ENCODE measurements at regions not wholly inside any gene's neighbourhood (a gene's known extent, or its start where the extent isn't known, plus 50 kb on each side); places are given as distances from the start of the nearest gene placed in this dataset.
"Not testable (repeated sequence)": the region's sequence is repeated elsewhere in the genome, so short reads cannot be mapped to it uniquely, and the experiment has no call there.

DNA sequence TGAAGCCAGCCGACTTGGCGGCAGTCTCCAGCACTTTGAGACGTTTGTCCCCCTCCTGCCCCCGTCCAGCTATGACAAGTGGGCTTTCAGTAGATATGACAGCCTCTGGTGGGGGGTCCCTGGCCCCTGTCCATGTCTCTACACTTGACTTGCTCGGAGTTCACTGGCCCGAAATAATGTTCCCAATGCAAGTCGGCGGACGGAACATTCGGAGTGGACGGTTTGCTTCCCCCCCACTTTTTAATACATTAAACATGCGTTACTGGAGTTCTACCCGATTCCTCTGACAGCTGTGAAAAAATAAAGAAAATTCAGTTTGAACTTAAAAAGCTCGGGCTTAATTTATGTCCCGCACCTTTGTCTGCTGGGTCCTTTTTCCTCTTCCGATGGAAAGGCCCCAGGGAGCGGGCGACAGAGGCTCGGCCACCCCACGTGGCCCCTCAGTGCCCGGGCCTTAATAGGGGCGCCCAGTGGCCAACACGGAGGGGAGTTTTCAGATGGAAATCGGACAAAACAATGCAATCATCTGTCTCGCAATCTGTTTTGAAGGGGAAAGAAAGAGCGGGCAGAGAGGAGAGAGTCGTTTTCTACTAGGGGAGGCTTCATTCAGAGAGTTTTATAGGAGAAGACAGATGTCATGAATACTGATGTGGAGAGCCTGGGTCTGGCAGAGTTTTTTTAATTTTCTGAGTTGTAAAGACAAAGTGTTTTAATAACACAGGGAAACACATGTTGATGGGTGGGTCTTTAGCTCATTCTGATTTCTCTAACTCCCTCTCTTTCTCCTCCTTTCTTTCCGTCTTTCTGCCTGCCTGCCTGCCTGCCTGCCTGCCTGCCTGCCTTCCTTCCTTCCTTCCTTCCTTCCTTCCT lies 50.2 kb downstream of the SMIM38 start:
- no peak for DNase-seq
- Mint-ChIP-seq H3K27me3 (ENCODE audit: low read depth, poor library complexity) (peaks cover 20% of the 10 kb centered on the region), H3K27ac (peak overlapping the region; percentile 57), H3K4me1 (peaks cover 45% of the 10 kb centered on the region), H3K4me3 (no peak overlapping the region), H3K9me3 (peaks cover 6% of the 10 kb centered on the region), H3K36me3 (ENCODE audit: low read depth) (no peaks in the 10 kb centered on the region)
- TF ChIP-seq, protein P1, sequence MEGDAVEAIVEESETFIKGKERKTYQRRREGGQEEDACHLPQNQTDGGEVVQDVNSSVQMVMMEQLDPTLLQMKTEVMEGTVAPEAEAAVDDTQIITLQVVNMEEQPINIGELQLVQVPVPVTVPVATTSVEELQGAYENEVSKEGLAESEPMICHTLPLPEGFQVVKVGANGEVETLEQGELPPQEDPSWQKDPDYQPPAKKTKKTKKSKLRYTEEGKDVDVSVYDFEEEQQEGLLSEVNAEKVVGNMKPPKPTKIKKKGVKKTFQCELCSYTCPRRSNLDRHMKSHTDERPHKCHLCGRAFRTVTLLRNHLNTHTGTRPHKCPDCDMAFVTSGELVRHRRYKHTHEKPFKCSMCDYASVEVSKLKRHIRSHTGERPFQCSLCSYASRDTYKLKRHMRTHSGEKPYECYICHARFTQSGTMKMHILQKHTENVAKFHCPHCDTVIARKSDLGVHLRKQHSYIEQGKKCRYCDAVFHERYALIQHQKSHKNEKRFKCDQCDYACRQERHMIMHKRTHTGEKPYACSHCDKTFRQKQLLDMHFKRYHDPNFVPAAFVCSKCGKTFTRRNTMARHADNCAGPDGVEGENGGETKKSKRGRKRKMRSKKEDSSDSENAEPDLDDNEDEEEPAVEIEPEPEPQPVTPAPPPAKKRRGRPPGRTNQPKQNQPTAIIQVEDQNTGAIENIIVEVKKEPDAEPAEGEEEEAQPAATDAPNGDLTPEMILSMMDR (IDR thresholded peaks at IDR 0.05) = no peak

- not testable (repeated sequence) for H3K36me3 Mint-ChIP-seq (ENCODE audit: low read depth); H3K4me3 Mint-ChIP-seq; H3K27ac Mint-ChIP-seq; DNase-seq; H3K9me3 Mint-ChIP-seq
- Mint-ChIP-seq H3K4me1 (peaks cover 45% of the 10 kb centered on the region), H3K27me3 (ENCODE audit: low read depth, poor library complexity) (peaks cover 20% of the 10 kb centered on the region)
Observed at GRCh38 chr11:69206613-69206965, 50.9 kb downstream of the SMIM38 start.

DNA sequence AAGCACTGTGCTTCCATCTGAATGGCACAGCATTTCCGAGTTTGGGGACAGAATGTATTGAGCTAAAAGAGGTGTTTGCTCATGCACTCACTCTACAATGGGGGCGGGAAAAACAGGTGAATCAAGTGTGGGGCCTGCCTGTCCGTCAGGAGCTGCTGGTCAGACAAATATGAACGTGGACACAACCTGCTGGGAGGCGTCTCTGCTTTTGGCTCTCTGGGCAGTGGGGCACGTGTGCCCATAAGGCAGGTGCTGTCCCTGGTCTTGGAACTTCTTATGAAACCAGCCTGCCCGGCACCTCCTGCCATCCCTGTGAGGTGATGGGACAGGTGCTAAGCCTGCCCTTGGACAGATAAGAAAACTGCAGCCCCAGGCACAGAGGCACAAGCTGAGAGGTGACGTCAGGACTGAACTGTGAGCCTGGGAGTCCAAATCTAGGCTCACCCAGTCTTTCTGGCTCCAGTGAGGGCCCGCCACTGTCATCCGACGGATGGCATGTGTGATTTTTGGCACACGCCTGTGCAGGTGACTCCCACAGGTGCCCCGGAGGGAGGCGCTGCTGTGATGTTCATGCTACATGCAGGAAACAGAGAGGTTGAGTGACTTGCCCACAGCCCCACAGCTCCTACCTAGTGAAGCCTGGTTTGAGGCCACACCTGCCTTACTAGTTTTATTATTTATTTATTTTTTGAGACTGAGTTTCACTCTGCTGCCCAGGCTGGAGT lies 51.6 kb downstream of the SMIM38 start:
- Mint-ChIP-seq H3K36me3 (ENCODE audit: low read depth) (no peaks in the 10 kb centered on the region), H3K4me1 (peaks cover 51% of the 10 kb centered on the region), H3K27me3 (ENCODE audit: low read depth, poor library complexity) (peaks cover 25% of the 10 kb centered on the region), H3K27ac (no peak overlapping the region), H3K9me3 (peaks cover 6% of the 10 kb centered on the region), H3K4me3 (no peak overlapping the region)
- TF ChIP-seq, protein P1 (IDR thresholded peaks at IDR 0.05) = no peak
- no peak for DNase-seq

DNA sequence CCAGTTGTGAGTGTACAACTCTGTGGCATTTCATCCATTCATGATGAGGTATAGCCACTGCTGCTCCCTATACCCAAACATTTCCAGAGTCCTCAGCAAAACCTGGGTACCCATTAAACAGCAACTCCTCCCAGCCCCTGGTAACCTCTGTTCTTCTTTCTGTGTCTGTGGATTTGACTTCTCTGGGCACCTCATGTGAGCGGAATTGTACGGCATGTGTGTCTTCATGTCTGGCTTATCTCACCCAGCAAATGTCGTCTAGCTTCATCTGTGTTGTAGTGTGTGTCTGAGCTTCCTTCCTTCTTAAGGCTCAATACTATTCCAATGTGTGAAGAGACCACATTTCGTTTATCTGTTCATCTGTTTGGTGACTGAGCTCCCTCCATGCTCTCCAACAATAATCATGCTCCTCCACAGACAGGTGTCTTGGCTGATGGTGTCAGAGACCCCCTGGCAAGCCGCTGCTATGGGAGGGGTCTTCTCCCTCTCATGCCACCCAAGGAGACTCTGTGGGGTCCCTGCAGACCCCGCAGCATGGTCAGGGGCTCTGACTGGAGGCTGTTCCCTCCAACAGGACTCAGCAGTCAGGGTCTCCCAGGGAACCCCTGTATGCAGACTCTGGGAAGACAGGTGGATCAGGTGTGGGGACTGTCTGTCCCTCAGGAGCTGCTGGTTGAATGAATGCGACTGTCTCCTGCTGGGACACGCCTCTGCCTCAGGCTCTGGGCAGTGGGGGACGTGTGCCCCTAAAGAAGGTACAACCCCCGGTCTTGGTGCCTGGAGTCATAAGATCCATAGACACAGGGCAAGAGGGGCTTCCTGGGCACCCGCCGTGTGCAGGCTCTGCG lies 52.7 kb downstream of the SMIM38 start:
- Mint-ChIP-seq H3K9me3 (peaks cover 6% of the 10 kb centered on the region), H3K36me3 (ENCODE audit: low read depth) (no peaks in the 10 kb centered on the region), H3K27me3 (ENCODE audit: low read depth, poor library complexity) (peaks cover 25% of the 10 kb centered on the region), H3K4me3 (no peak overlapping the region), H3K27ac (no peak overlapping the region), H3K4me1 (peaks cover 48% of the 10 kb centered on the region)
- DNase-seq = no peak
- TF ChIP-seq, protein P1 (IDR thresholded peaks at IDR 0.05) = no peak

GRCh38 chr11:69209038-69209350 lies 53.3 kb downstream of the SMIM38 start:
- no peak for DNase-seq
- no peak overlapping the region for H3K4me3 Mint-ChIP-seq
- H3K27ac Mint-ChIP-seq = no peak overlapping the region
- peaks cover 43% of the 10 kb centered on the region for H3K4me1 Mint-ChIP-seq
- no peaks in the 10 kb centered on the region for H3K36me3 Mint-ChIP-seq (ENCODE audit: low read depth)
- TF ChIP-seq, protein P1 (IDR thresholded peaks at IDR 0.05) = no peak
- H3K27me3 Mint-ChIP-seq (ENCODE audit: low read depth, poor library complexity) = peaks cover 30% of the 10 kb centered on the region
- H3K9me3 Mint-ChIP-seq = peaks cover 6% of the 10 kb centered on the region

All from nephron progenitor cell (in vitro differentiated cells).